Activated CD4-positive, alpha-beta T cell treated with anti-CD3 and anti-CD28 coated beads, Interleukin-2, amount 10 ng/mL, durations not matched to agents 7 days and 5 days (primary cell): ENCODE measurements at regions not wholly inside any gene's neighbourhood (a gene's known extent, or its start where the extent isn't known, plus 50 kb on each side); places are given as distances from the start of the nearest gene placed in this dataset.

Source experiments
- CTCF ChIA-PET: fragments of 350-600 bp; sonication (Branson Sonifier 250); formaldehyde crosslinking; loops from one replicate; lab custom pipeline; 2021; ENCODE audit warnings: antibody characterized with exemption; lab: Charles Lee
- POLR2A ChIA-PET: fragments of 350-600 bp; sonication (Branson Sonifier 250); formaldehyde crosslinking; loops from one replicate; lab custom pipeline; 2021; ENCODE audit warnings: antibody characterized with exemption; lab: Charles Lee
- DNase-seq: peaks from one replicate; pipeline ENCODE4 v3.0.0-alpha.2; 2020
- H3K27ac Mint-ChIP-seq: one replicate; pipeline ENCODE4 v1.8.0; 2021; ENCODE audit warnings: mild to moderate bottlenecking, moderate library complexity, mixed read lengths
- H3K27me3 Mint-ChIP-seq: one replicate; pipeline ENCODE4 v1.8.0; 2021; ENCODE audit warnings: mixed read lengths
- H3K36me3 Mint-ChIP-seq: one replicate; pipeline ENCODE4 v1.8.0; 2021; ENCODE audit warnings: low read depth, mixed read lengths
- H3K4me1 Mint-ChIP-seq: one replicate; pipeline ENCODE4 v1.8.0; 2021; ENCODE audit warnings: mixed read lengths
- H3K4me3 Mint-ChIP-seq: one replicate; pipeline ENCODE4 v1.8.0; 2021; ENCODE audit warnings: mild to moderate bottlenecking, moderate library complexity, mixed read lengths
- H3K9me3 Mint-ChIP-seq: one replicate; pipeline ENCODE4 v1.8.0; 2021; ENCODE audit warnings: mixed read lengths

- no peak overlapping the region for H3K4me3 Mint-ChIP-seq
- ChIA-PET POLR2A (no interaction called here), CTCF (no interaction called here)
- no peaks in the 10 kb centered on the region for H3K36me3 Mint-ChIP-seq
- DNase-seq: no peak
- no peaks in the 10 kb centered on the region for H3K4me1 Mint-ChIP-seq
- H3K27ac Mint-ChIP-seq: no peak overlapping the region
- no peaks in the 10 kb centered on the region for H3K9me3 Mint-ChIP-seq
- H3K27me3 Mint-ChIP-seq: peaks cover 3% of the 10 kb centered on the region
These were observed 67.3 kb upstream of the RAB3GAP2 start for GRCh38 chr1:220339581-220339980.

- Mint-ChIP-seq H3K9me3 (no peaks in the 10 kb centered on the region), H3K36me3 (no peaks in the 10 kb centered on the region), H3K4me1 (no peaks in the 10 kb centered on the region), H3K27me3 (peaks cover 3% of the 10 kb centered on the region), H3K27ac (no peak overlapping the region), H3K4me3 (no peak overlapping the region)
- DNase-seq: no peak
- ChIA-PET POLR2A (no interaction called here), CTCF (interaction anchor here (0.7 kb wide), 1 partner anchor 347 kb away, joined by 3 read pairs; no protein-coding TSS in a partner anchor)
These were observed 66.5 kb upstream of the RAB3GAP2 start for GRCh38 chr1:220338759-220339158.

- Mint-ChIP-seq H3K27me3 (no peaks in the 10 kb centered on the region), H3K4me3 (no peak overlapping the region), H3K36me3 (no peaks in the 10 kb centered on the region), H3K9me3 (no peaks in the 10 kb centered on the region), H3K27ac (no peak overlapping the region), H3K4me1 (no peaks in the 10 kb centered on the region)
- POLR2A ChIA-PET: no interaction called here
- no peak for DNase-seq
- CTCF ChIA-PET: interaction anchor here (1.6 kb wide), 1 partner anchor 32 kb away, joined by 3 read pairs; no protein-coding TSS in a partner anchor
These were observed 64.3 kb upstream of the RAB3GAP2 start for GRCh38 chr1:220336391-220337031.

- Mint-ChIP-seq H3K27me3 (no peaks in the 10 kb centered on the region), H3K4me3 (no peak overlapping the region), H3K27ac (no peak overlapping the region), H3K9me3 (no peaks in the 10 kb centered on the region), H3K4me1 (no peaks in the 10 kb centered on the region), H3K36me3 (no peaks in the 10 kb centered on the region)
- no peak for DNase-seq
- ChIA-PET POLR2A (no interaction called here), CTCF (interaction anchor here (1.6 kb wide), 1 partner anchor 33 kb away, joined by 3 read pairs; no protein-coding TSS in a partner anchor)
These were observed 63.4 kb upstream of the RAB3GAP2 start for GRCh38 chr1:220335668-220336067.

GRCh38 chr1:220331318-220331717 lies 59.1 kb upstream of the RAB3GAP2 start:
- no peaks in the 10 kb centered on the region for H3K9me3 Mint-ChIP-seq
- H3K36me3 Mint-ChIP-seq: no peaks in the 10 kb centered on the region
- ChIA-PET CTCF (no interaction called here), POLR2A (no interaction called here)
- no peaks in the 10 kb centered on the region for H3K27me3 Mint-ChIP-seq
- no peak overlapping the region for H3K4me3 Mint-ChIP-seq
- no peak overlapping the region for H3K27ac Mint-ChIP-seq
- no peaks in the 10 kb centered on the region for H3K4me1 Mint-ChIP-seq
- DNase-seq: no peak

- Mint-ChIP-seq H3K4me1 (no peaks in the 10 kb centered on the region), H3K27me3 (no peaks in the 10 kb centered on the region), H3K27ac (no peak overlapping the region), H3K36me3 (no peaks in the 10 kb centered on the region), H3K4me3 (no peak overlapping the region), H3K9me3 (no peaks in the 10 kb centered on the region)
- ChIA-PET POLR2A (no interaction called here), CTCF (no interaction called here)
- DNase-seq: no peak
These were observed 58.0 kb upstream of the RAB3GAP2 start for GRCh38 chr1:220330265-220330664.

GRCh38 chr1:220327106-220327505 lies 54.9 kb upstream of the RAB3GAP2 start:
- Mint-ChIP-seq H3K4me1 (no peaks in the 10 kb centered on the region), H3K27me3 (no peaks in the 10 kb centered on the region), H3K36me3 (no peaks in the 10 kb centered on the region), H3K4me3 (no peak overlapping the region), H3K9me3 (no peaks in the 10 kb centered on the region), H3K27ac (no peak overlapping the region)
- DNase-seq: no peak
- POLR2A ChIA-PET: no interaction called here
- CTCF ChIA-PET: interaction anchor here (0.6 kb wide), 1 partner anchor 160 kb away, joined by 3 read pairs; no protein-coding TSS in a partner anchor

GRCh38 chr1:220326578-220326977 lies 54.3 kb upstream of the RAB3GAP2 start:
- no peaks in the 10 kb centered on the region for H3K9me3 Mint-ChIP-seq
- H3K27me3 Mint-ChIP-seq: no peaks in the 10 kb centered on the region
- CTCF ChIA-PET: no interaction called here
- no peak overlapping the region for H3K27ac Mint-ChIP-seq
- no peaks in the 10 kb centered on the region for H3K4me1 Mint-ChIP-seq
- POLR2A ChIA-PET: no interaction called here
- no peaks in the 10 kb centered on the region for H3K36me3 Mint-ChIP-seq
- no peak overlapping the region for H3K4me3 Mint-ChIP-seq
- DNase-seq: no peak

- ChIA-PET POLR2A (interaction anchor here (0.6 kb wide), 1 partner anchor 1829 kb away, joined by 6 read pairs; no protein-coding TSS in a partner anchor), CTCF (interaction anchor here (1.6 kb wide), 1 partner anchor 8 kb away, joined by 5 read pairs; no protein-coding TSS in a partner anchor)
- Mint-ChIP-seq H3K27ac (no peak overlapping the region), H3K27me3 (no peaks in the 10 kb centered on the region), H3K4me1 (no peaks in the 10 kb centered on the region), H3K9me3 (no peaks in the 10 kb centered on the region), H3K36me3 (no peaks in the 10 kb centered on the region), H3K4me3 (no peak overlapping the region)
- DNase-seq: no peak
These were observed 53.2 kb upstream of the RAB3GAP2 start for GRCh38 chr1:220325306-220325995.

- Mint-ChIP-seq H3K4me1 (no peaks in the 10 kb centered on the region), H3K36me3 (no peaks in the 10 kb centered on the region), H3K4me3 (no peak overlapping the region), H3K27ac (no peak overlapping the region), H3K27me3 (no peaks in the 10 kb centered on the region), H3K9me3 (no peaks in the 10 kb centered on the region)
- CTCF ChIA-PET: no interaction called here
- POLR2A ChIA-PET: no interaction called here
- no peak for DNase-seq
These were observed 51.5 kb upstream of the RAB3GAP2 start for GRCh38 chr1:220323717-220324116.

- H3K27me3 Mint-ChIP-seq: no peaks in the 10 kb centered on the region
- CTCF ChIA-PET: interaction anchor here (0.6 kb wide), 1 partner anchor 24 kb away, joined by 4 read pairs; no protein-coding TSS in a partner anchor
- POLR2A ChIA-PET: no interaction called here
- no peak overlapping the region for H3K27ac Mint-ChIP-seq
- DNase-seq: no peak
- no peaks in the 10 kb centered on the region for H3K4me1 Mint-ChIP-seq
- H3K9me3 Mint-ChIP-seq: no peaks in the 10 kb centered on the region
- no peak overlapping the region for H3K4me3 Mint-ChIP-seq
- H3K36me3 Mint-ChIP-seq: no peaks in the 10 kb centered on the region
These were observed 50.3 kb upstream of the RAB3GAP2 start for GRCh38 chr1:220322570-220322969.
